ENCODE measurements at regions not wholly inside any gene's neighbourhood (a gene's known extent, or its start where the extent isn't known, plus 50 kb on each side); places are given as distances from the start of the nearest gene placed in this dataset.
"Not testable (repeated sequence)": the region's sequence is repeated elsewhere in the genome, so short reads cannot be mapped to it uniquely, and the experiment has no call there.

DNA sequence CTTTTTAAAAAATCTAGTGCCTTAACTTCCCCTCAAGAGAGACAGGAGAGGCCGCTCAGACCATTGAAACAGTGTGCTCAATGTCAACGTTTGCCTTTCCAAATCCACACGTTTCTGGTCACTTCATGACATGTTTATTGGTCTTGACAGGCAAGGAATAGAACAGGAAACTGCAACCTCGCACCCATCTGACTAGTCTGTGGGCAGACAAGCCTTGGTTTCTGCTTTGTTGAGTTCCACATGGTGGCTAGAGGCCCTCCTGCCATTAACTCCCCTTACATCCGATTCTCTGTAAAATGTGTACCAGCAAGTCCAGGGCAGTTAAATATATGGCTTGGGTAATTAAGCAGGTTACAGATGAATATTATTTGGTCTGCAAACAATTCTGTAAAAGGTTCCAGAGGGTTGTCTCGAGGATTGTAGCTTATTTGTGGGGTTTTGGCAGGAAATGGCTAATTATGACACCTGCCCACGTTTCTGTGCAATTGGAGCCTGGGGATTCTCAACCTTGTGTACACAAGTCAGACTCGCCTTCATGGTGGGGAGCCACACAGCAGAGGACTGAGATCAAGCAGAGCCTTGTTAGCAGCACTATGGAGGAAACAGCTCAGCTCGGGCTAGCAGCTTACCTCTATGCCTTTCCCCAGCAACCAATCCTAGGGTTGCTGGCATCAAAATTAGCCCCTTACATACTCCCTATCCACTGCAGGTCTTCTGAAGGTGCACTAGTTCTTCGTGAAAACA lies 317.5 kb upstream of the IGF1R start:
- no peak for DNase-seq (ENCODE audit: low spot score)

DNA sequence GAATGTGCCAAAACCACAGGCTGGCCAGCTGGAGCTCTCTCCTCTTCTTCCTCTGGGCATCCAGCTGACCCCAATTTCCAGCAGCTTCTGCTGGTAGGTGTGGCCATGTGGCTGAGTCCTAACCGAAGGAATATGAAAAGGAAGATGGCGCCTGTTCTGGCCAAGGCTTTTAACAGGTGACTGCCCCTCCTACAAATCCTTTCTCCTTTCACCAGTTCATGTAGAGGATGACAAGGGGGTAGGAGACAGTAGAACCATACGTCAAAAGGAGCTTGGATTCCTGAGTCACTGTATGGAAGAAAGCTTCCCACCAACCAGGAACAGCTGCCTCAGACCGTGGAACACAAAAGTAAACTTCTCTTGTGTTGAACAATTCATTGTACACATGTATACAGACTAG lies 316.7 kb upstream of the IGF1R start:
- DNase-seq (ENCODE audit: low spot score), result no peak

DNA sequence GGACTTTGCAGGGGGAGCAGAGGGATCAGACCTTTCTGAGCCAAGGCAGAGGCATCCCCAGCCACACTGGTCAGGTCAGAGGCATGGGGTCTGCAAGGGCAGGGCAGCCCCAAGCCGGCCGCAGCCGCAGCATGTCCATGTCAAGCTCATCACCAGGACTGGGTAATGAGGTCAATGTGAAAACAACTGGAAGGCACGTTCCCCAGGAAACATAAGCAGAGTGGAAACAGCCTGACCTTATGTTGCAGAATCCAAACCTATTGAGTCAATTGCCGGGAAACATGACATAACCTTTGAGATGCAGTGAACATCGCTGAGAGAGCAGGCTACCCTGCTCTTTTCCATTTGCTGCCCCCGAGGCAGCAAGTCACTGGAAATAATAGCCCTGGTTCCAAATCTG lies 315.1 kb upstream of the IGF1R start:
- no peak for DNase-seq (ENCODE audit: low spot score)

DNA sequence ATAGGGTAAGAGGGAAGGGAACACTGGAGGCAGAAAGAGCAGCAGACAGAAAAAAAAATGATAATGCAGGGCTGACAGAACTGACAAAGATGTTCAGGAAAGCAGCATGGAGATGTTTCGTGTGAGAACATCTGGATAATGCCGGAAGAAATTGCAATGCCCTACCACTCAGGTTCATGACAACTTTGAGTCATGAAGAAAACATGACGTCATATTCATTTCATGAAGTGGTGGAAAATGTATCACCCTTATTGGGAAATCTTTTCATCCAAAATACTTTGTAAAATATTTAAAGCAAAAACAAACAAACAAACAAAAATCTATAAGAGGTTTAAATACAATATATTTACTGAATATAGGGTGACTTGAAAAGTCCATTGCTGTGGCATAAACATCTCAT lies 305.4 kb upstream of the IGF1R start:
- no peak for DNase-seq (ENCODE audit: low spot score)

DNA sequence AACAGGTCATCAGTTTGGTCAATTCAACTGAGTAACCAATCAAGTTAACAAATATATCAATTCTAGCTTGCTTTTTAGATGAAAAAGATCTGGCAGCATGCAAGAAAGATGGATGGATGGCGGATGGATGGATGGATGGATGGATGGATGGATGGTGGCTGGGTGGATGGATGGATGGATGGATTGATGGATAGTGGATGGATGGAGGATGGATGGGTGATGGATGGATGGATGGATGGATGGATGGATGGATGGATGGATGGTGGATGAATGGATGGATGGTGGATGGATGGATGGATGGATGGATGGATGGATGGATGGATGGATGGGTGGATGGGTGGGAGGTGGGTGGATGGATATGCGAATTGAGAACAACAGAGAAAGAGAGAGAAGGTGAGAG lies 303.7 kb upstream of the IGF1R start:
- DNase-seq (ENCODE audit: low spot score), result no peak

DNA sequence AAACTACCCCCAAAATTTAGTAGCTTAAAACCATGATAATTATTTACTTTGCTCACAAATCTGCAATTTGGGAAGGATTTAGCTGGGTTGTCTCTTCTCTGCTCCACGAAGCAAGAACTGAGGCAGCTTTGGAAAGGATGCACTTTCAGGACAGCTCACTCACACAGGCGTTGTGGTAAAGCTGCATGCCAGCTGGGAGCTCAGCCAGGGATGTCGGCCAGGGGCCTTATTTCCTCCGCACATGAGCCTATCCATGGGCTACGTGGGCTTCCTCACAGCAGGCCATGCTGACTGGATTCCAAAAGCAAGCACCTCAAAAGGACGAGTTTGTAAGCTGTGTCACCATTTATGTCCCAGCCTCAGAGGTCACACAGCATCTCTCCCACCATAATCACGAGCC lies 301.3 kb upstream of the IGF1R start:
- DNase-seq (ENCODE audit: low spot score), result no peak

DNA sequence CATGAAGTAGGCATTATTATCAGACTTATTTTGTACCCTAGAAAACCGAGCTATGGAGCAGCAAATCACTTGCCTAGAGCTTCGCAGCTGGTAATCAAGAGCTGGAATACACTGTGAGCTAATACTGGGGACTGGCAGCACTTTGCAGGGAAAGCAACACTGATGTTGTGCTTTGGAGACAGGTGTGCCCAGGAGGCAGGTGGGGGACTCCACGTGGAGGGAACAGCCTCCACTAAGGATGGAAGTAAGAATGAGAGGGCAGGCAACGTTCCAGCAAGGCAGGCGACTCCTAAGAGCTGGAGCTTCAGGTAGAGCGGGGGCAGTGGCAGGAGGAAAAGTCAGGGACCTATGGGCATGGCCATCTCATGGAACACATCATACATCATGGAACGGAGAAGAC lies 300.5 kb upstream of the IGF1R start:
- DNase-seq (ENCODE audit: low spot score), result no peak

DNA sequence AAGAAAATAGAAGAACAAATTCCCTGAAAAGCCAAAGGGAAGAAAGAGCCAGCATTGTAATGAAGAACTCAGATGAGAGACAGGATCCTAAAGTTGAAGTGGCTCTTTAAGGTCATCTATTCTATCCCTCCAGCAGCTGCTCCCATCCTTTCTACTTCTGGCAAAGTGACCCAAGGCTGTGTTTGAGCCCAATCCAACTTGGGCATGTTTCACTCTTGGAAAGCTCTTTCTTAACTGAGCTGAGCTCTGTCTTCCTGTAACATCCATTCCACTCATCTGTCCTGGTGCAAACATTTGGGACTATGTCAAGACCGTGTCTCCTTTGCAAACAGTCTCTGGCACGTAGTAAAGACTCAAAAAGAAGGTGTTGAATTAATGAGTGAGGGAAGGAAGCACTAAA lies 298.1 kb upstream of the IGF1R start:
- DNase-seq (ENCODE audit: low spot score), result no peak

DNA sequence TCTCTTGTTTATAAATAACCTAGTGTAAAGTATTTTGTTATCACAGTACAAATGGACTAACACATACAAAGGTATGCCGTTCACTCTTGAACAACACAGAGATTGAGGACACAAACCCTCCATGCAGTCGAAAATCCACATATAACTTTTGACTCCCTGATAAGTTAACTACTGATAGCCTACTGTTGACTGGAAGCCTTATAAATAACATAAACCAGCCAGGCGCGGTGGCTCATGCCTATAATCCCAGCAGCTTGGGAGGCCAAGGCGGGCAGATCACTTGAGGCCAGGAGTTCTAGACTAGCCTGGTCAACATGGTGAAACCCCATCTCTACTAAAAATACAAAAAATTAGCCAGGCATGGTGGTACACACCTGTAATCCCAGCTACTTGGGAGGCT lies 290.1 kb upstream of the IGF1R start:
- not testable (repeated sequence) for DNase-seq (ENCODE audit: low spot score)

DNA sequence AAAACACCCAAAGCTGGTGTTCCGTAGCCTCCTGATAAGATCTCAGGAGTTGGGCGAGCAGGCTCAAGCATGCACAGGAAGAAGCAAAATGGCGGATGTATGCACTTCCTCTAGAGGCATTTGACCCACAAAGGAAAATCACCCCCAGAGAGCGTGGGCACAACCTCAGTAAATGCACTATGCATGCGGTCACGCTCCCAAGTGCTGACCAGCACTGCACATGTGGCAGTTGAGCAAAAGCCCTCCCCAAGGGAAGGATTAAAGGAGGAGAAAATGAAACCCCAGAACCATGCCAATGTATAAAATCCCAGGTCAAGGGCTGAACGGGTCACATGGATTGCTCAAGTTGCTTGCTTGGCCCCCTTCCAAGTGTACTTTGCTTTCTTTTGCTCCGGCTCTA lies 289.4 kb upstream of the IGF1R start:
- no peak for DNase-seq (ENCODE audit: low spot score)

DNA sequence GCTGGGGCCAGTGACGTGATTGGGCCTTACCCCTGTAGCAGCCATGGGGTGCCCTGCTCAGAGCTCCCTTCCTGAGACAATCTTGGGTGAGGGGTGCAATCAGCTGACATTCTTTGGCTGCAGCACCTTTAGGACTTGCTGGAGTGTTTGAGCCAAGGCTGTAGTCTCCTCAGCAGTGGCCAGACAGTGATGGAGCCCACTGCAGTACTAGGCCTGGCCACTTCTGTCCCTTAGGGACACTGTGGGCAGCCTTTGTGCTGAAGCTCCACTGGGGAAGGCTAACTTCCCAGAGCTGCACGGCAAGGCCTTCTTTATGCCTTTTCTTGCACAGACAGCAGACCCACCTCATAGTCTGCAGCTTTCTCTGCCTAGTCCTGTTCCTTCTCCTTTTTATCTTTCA lies 284.9 kb upstream of the IGF1R start:
- DNase-seq (ENCODE audit: low spot score), result no peak

DNA sequence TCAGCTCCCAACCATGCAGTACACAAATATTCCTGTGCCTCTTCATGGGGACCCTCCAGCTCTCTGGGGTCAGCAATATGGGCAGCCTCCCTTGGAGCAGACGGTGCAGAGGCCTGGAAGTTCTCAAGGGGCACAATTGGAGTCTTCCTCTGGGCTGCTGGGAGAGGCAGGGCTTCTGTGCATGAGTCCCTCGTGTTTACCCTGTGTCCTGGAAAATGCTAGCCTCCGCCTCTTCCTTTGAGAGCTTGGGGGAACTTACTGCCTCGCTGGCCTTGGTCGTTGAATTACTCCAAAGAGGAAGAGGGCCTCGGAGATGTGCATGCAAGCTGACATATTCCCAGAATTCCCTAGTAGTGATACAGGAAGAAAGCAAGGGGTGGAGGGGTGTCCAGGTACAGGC lies 284.4 kb upstream of the IGF1R start:
- DNase-seq (ENCODE audit: low spot score), result no peak

DNA sequence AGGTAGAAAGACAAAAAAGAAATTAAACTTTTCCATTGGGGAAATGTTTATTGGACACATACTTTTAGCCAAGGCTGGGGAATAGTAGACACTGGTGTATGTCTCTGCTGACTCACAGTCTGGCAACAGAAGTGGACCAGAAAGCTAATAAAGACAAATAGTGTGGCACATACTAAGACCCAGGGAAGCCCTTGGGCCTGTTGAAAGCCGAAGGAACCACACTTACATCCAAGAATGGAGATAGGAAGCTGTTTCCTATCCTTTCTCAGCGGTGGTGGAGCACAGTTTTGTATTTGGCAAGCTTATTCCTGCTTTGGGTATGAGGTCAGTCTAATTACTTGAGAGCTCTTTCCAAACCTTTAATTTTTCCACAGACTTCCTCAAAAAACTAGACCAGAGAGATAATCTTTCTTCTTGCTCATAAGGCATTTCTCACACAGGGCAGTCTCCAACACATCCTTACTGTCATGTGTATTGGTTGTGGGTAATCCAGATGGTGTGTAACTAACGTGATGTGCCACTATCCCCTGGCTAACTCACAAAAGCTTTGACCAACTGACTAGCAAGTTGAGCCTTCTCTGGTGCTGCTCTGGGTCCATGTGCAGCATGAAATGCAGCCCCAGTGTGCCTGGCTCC lies 279.1 kb upstream of the IGF1R start:
- DNase-seq (ENCODE audit: low spot score), result no peak

DNA sequence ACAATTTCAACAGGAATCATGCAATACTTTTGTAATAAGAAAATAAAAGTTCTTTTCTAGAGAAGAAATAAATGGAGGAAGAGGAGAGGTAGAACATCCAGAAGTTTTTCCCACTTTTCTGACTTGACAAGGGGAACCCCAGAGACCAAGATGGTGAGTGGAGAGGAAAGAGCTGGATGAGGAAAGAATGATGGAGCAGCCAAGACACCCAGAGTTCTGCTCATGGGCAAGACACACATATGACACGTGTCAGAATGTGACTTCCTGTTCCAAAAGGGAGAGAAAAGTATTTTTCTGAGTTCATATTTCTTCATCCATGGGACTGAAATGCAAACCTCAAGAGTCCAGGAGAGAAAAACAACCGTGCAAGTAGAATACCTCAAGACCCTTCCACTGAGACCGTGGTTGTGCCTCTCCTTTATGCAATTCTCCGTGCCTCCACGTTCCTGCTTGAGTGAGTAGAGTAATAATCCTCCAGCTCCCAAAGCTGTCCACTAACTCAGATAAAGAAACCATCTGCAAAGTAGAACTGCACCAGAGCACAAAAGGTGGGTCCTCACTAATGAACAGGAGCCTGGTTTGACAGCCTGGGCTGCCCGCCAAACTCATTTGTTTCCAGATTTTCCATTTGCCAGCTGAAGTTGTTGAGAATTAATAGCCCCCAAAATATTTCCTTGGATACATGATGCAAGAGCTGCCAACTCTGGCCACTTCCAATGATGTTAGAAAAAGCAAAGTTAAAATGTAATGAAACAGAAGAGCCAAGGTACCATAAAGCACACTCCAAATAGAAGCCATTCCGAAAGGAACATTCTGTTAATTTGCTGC lies 272.6 kb upstream of the IGF1R start:
- DNase-seq (ENCODE audit: low spot score), result no peak

DNA sequence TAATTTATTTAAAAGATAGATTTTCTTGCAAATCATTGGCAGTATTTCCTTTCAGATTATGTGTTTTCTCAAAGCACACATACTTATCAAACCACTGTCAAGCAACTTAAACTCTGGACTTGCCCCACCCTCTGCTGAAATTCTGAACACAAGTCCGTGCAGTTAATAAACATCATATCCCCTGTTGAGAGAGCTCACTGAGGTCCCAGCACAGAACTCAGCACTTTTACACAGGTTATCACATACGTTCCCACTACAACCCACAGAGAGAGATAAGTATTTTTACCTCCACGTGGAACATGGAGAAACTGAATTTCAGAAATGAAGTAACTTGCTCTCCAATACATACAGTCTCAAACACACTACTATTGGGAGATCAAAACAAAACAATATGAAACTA lies 267.6 kb upstream of the IGF1R start:
- no peak for DNase-seq (ENCODE audit: low spot score)

DNA sequence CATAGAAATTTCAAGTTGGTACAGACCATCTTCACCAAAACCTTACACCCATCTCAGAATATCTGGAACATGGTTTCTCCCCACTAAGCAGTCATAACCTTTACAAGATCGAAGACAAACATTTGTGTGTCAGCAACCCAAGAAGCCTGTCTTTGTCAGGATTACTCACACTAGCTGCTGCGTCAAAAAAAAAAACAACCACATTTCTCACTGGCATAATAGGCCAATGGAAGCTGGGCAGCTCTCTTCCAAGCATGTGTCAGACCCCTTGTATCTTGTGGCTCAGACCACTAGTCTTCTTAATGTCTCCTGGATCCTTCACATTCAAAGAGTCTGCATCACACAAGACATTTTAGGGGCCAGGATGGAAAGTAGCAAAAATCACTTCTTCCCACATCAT lies 266.9 kb upstream of the IGF1R start:
- DNase-seq (ENCODE audit: low spot score), result no peak

DNA sequence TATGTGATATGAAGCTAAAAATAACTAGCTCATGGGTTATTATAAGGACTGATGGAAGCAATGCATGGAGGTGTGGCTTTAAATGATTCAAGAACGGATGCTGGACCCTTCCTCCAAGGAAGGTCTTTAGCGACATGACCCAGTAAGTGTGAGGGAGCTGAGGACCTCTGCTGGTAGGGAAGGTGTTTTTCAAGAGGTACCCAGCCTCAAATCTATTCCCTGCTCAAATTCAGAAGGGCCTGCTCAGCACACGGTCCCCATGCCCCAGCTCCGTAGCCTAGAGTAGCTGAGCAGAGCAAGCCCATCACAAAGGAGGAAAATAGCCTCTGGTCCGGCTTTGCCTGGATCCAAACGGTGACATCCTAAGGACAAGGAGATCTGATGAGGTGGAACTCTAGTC lies 266.2 kb upstream of the IGF1R start:
- no peak for DNase-seq (ENCODE audit: low spot score)

DNA sequence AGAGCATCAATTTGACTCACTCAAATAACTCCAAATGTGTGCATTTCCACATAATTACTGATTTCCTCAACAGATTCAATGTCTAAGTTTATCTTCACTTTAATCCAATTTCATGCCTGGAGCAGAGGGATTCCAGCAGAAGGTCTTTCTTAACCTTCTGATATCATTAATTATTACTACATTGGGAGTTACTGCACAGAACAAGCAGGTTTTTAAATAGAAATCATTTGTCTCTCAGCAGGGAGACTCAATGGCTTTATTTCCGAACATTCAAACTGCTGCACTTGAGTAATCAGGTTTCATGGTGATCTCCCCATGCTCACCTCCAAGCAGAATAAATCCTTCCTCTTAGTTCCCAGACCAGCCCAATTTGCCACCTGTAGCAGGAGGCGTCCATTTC lies 264.8 kb upstream of the IGF1R start:
- DNase-seq (ENCODE audit: low spot score), result no peak

DNA sequence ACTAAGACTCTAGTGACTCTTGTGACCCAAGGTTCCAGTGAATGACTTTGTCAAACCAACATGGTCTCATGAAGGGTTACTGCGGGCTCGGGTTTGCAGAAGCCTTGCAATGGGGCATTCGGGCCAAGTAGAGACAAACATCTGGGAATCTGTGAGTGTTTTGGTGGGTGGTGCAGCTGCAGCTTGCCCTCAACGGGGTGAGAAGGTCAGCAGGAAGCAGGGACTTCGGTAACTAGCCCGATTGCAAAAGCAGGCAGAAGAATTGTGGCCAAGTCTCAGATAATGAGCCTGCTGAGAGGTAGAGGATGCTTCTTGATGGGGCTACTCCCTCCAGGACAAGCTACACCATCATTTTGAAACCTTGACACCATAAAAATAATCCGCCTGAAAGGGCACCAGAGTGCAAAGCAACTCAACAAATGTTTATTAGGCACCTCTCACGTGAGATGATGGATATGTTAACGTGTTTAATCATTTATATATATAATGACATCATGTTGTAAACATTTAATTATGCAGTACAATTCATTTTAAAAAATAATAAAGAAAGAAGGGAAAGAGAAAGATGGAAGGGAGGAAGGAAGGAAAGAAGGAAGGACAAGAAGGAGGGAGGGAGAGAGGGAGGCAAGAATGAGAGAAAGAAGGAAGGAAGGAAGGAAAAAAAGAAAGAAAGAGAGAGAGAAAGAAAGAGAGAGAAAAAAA lies 263.9 kb upstream of the IGF1R start:
- DNase-seq (ENCODE audit: low spot score), result no peak

DNA sequence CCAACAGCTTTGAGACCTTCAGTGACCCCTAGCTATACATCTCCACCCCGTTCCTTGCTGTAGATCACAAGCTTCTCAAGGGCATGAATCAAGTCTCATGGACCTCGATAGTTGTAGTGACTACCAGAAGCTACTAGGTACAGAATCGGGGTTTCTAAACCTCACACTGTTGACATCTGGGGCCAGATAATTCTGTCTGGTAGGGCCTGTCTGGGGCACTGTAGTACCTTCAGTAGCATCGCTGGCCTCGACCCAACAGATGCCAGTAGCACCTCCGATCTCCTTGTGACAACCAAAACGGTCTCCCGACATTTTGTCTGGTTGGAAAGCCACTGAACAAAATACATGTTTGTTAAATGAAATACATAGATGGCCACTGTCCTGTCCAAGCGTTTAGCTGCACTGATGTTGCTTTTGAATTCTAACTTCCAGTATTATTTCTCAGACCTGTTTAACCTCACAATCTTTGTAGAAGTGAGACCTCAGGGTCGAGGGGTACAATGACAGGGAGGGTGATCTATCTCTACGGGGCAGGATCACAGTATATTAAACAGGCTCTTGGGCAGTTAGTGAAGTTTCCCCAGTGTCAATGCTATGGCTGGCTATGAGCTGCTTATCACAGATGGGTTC lies 262.5 kb upstream of the IGF1R start:
- DNase-seq (ENCODE audit: low spot score), result no peak

DNA sequence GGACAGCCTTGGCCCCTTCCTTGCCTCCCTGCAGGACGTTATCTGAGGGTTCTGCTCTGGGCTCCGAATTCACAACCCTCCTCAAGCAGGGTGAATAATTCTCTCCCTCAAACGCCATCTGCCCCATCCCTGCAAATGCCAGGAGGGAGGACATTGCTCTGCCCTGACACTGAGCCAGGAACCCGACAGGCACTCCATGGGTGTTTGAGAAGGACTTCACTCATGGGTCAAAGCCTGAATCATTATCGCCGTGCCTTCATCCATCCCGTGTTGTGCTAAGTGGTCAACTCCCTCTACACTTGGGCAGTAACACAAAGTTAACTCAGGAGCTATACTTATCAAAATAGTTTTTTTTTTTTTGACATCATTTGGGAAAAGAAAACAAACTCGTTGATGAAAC lies 261.8 kb upstream of the IGF1R start:
- DNase-seq (ENCODE audit: low spot score), result no peak

DNA sequence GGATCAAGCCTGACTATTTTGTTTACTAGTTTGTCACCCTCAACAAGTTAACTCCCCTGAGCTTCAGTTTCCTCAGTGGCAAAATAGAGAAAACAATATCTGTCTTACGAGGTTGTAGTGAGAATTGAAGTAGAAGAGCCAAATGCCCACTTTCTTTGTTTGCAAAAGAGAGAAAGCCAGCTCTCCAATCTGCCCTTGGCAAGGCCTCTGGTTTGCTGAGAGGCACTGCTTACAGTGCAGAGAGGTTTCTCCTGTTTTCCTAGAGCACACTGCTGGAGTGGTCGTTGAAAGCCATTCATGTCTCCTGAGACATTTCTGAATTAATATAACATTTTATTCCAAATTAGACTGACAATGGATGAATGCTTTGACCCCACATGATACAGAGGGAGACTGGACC lies 260.5 kb upstream of the IGF1R start:
- DNase-seq (ENCODE audit: low spot score), result no peak

All from putamen (tissue), 1 donor.